ENCODE measurements at regions not wholly inside any gene's neighbourhood (a gene's known extent, or its start where the extent isn't known, plus 50 kb on each side); places are given as distances from the start of the nearest gene placed in this dataset.
"Not testable (repeated sequence)": the region's sequence is repeated elsewhere in the genome, so short reads cannot be mapped to it uniquely, and the experiment has no call there.

DNA sequence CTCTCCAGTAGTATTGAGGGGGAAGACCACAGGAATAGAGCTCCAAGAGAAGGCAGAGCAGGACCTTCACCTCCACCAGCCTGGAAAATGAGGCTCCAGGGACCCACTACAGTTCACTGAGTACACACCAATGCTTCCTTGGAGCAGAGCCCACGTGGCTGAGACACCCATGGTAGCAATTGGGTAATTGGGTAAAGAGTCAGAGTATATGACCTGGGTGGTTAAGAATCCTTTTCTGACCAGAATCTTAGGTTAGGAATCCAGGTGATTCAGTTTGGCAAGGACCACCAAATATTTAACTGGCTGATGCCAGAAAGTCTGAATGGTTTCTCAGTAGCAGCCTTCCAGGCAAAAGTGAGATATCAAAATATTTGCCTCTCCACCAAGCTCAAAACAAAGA lies 107.7 kb downstream of the MDH1 start:
- peak; percentile 42 for DNase-seq

DNA sequence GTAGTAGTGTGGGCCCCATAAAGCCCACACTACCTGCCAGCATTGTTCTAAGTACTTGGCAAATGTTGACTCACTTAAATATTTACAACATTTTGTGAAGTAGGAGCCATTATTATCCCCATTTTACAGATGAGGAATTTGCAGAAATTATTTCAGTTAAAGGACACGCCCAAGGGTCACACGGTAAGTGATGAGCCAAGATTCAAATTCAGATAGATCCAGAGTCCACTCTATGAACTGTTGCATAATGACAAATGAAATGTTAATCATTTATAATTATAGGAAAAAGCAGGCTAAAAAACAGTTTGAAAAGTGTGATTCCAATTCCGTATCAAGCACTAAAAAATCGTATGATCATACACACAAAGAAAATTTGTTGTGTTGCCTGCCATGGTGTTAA lies 108.4 kb downstream of the MDH1 start:
- DNase-seq: no peak

DNA sequence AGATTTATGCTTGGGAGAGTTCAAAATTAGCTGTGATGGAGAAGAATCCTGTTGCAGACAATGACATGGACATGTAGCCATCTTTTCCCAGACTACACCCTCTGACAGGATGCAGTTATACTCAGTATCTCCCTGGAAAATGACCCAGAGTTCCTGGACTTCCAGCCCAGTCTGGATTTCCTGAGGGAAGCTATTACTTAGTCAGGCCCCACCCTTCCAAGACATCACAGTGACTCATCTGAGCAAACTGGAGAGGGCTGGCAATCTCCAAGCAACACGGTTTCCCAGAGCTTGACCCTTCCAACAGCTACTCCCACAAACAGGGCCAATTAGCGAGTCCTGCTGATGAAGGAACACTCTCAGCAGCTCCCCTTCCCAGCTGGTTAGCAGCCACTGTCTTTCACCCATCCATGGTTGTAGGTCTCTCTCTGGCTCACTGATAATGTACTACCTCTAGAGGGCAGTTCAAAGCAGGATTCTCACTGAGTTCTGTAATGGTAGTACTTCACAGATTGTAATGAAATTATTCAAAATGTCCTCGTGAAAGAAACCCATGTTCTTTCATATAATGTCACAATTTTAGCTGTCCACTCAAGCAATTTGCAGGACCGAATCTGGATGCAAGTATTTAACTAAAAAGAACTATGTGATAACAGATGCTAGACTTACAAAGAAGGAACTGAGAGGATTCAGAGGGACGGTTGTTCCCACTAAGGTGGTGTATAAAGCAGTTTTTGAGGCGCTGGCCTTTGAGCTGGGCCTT lies 110.2 kb downstream of the MDH1 start:
- peak; percentile 94 for DNase-seq

DNA sequence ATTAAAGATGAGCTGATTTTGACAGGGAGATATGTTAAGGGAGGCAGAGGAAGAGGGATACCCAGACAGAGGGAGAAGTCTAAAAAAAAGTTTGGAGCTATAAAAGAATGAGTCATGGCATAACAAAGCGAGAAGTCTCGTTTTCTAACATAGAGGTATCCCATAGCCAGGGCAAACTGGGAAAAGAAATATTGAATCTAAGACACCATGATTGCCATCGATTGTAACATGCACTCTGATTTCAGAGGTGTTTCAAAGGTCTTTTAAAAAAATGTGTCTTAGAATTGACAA lies 110.7 kb downstream of the MDH1 start:
- peak; percentile 13 for DNase-seq

GRCh38 chr2:63700271-63700670 lies 111.5 kb downstream of the MDH1 start:
- DNase-seq: no peak

GRCh38 chr2:63701406-63701805 lies 112.6 kb downstream of the MDH1 start:
- no peak for DNase-seq

GRCh38 chr2:63706084-63706483 lies 117.3 kb downstream of the MDH1 start:
- DNase-seq: not testable (repeated sequence)

- DNase-seq: no peak
Measured at GRCh38 chr2:63710732-63711131, 122.0 kb downstream of the MDH1 start.

DNA sequence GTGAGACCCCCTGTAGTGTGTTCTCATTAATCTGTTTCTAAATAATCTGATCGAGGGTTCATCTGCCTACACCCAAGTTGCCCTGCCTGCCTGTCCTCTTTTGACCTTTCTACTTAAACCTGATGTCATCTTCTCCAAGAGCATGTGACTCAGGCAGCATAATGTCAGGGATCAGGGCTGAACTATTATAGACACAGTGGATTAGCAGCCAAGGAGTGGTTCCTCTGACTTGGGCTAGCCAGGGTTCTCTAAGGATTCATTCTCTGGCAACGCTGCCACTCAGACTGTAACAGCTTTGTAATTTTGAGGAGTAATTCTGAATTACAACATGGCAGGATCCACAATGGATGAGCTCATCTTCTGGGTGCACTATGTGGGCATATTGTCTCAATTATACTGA lies 124.0 kb downstream of the MDH1 start:
- no peak for DNase-seq

DNA sequence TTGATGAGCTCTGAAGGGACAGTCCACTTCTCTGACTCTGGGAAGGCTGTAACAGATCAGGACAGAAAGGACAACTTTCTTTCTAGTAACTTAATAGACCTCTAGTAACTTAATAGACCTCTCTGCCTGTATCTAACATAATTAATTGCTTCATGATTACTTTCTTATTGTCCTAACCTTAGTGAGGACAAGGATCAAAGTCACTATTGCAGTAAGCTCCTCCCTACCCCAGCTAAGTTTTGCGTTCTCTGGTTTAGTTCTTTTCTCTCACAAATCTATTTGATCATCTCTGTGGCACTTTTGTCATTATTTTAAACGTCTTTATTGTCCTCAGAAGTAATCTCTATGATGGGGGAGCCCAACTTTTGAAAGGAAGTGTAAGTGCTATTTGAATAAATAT lies 125.5 kb upstream of the UGP2 start:
- no peak for DNase-seq

DNA sequence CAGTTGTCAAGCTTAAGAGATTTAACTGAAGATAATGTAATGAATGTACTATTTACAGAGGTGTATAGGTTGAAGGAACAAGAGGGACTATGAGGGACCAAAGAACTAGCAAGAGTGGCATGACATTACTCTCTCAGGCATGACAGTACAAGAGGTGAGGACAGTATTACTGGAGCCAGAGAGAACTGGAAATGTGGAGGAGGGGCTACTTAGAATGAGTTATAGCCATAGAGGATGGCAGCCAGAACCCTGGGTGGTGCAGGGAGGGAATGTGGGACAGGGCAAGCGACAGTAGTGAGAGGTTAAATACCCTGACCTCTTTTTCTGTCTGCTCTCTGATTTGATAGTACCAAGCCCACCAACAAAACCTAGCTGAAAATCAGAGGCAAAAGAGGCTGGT lies 122.6 kb upstream of the UGP2 start:
- DNase-seq: no peak

GRCh38 chr2:63721082-63721424 lies 120.6 kb upstream of the UGP2 start:
- no peak for DNase-seq

DNA sequence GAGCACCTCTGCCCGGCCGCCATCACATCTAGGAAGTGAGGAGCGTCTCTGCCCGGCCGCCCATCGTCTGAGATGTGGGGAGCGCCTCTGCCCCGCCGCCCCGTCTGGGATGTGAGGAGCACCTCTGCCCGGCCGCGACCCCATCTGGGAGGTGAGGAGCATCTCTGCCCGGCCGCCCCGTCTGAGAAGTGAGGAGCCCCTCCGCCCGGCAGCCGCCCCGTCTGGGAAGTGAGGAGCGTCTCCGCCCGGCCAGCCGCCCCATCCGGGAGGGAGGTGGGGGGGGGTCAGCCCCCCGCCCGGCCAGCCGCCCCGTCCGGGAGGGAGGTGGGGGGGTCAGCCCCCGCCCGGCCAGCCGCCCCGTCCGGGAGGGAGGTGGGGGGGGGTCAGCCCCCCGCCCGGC lies 119.4 kb upstream of the UGP2 start:
- not testable (repeated sequence) for DNase-seq

DNA sequence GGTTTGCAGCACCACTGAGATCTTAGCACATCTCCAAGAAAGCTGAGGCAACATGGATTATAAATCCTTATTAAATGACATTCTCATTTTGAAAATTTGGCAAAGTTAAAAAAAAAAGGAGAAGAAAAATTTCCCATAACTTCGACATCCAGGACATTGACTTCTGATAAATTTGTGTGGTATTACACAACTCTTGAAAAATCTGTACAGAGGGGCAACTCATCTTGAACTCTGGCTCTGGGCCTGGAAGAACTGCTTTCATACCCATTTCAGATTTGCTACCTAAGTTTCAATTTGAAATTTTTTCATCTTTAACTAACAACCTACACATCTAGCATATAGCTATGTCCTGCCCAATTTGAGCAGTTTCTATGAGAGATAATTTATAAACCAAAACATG lies 118.0 kb upstream of the UGP2 start:
- DNase-seq: no peak

DNA sequence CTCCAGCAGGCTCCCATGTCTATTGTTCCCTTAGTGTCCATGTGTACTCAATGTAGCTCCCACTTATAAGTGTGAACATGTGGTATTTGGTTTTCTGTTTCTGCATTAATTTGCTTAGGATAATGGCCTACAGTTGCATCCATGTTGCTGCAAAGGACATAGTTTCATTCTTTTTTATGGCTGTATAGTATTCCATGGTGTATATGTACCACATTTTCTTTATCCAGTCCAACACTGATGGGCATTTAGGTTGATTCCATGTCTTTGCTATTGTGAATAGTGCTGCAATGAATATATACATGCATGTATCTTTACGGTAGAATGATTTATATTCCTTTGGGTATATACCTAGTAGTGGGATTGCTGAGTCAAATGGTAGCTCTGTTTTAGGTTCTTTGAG lies 116.5 kb upstream of the UGP2 start:
- DNase-seq: not testable (repeated sequence)

GRCh38 chr2:63729362-63729761 lies 112.3 kb upstream of the UGP2 start:
- DNase-seq: no peak

- DNase-seq: no peak
Measured at GRCh38 chr2:63729831-63730230, 111.9 kb upstream of the UGP2 start.

DNA sequence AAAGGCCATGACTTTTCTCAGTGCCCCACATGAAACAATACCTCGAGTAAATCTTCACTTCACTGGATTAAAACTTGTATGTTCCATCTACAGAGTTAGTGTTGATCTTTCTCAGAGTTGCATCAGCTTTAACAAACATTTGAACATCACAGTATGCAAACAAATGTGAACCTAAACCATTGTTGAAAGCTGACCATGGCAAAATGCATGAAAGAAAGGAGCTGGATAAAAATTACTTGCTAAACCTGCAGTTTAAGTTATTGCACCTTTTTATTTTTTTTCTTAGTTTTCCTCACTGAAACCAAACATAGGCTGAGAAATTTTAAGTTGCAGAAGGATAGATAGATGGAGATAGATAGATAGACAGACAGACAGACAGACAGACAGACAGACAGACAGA lies 107.2 kb upstream of the UGP2 start:
- no peak for DNase-seq

- no peak for DNase-seq
Measured at GRCh38 chr2:63735263-63735662, 106.4 kb upstream of the UGP2 start.

DNA sequence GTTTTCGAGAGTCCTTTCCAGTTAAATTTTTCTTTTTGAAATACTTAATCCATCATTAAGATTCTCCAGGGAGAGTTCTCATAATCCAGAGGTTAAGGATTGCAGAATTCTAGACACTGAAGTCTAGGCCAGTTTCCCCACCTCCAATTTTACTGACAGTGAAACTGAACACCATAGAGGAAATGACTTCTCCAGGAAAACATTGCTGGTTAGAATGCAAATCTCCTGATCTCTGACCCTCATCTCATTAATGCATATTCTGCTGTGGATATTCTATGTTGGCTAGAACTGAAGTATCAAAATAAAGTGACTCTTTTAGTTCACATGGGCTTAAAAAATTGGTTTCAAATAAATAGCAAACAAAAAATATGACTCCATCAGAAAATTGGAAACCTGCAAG lies 105.8 kb upstream of the UGP2 start:
- DNase-seq: peak; percentile 35

DNA sequence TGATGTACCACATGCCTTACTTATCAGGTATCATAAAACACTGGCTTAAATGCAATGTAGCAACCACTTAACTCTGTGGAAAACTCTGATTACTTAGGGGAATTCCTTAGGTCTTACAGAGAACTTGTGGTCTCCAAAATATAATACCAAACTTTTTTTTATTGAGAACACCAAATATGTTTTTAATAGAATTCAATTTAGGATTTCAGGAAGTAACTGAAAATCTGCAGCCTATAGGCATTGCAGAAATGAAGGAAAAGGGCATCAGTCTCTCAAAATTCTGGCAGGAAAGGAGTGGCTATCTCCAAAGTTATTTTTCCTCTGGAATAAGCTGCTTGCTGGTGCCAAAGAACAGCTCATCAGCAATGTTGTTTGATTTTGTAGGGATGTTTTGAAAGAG lies 105.3 kb upstream of the UGP2 start:
- DNase-seq: peak; percentile 70

DNA sequence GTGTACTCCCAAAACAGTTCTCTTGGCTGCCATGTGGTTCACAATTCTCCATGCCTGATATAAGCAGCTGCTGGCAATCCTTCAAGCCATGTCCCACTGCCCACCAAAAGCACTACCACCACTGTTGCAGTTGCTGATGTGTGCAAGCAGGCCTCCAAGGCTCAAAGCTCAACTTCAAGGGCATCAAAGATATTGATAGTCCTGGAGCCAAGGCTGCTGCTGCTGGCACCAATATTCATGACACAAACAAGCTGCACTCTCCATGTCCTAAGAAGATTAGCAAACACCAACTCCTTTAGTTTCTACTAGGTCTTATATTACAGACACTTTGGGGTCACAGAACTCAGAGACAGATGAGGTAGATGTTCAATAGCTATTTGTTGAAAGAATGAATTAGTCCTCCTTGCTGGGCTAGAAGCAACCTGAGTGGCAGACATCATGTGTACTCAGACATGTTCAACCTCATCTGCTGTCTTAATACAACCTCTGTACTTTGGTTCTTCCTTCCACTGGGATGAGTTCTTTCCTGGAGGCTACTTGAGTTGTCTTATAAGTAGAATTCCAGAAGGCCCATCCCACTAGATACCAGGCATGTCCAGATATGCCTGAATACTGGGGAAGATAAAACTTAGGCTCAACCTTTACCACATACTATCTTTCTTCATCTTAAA lies 104.5 kb upstream of the UGP2 start:
- peak; percentile 69 for DNase-seq

- peak; percentile 56 for DNase-seq
Measured at GRCh38 chr2:63738019-63738418, 103.7 kb upstream of the UGP2 start.

DNA sequence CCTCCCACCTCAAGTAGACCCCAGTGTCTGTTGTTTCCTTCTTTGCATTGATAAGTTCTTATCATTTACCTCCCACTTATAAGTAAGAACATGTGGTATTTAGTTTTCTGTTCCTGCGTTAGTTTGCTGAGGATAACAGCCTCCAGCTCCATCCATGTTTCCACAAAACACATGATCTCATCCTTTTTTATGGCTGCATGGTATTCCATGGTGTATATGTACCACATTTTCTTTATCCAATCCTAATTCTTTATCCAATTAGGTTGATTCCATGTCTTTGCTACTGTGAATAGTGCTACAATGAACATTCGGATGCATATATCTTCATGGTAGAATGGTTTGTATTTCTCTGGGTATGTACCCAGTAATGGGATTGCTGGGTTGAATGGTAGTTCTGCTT lies 102.5 kb upstream of the UGP2 start:
- not testable (repeated sequence) for DNase-seq

- DNase-seq: no peak
Measured at GRCh38 chr2:63740020-63740419, 101.7 kb upstream of the UGP2 start.

All from NCI-H226 (cell line).